IMR-90 (cell line): ENCODE measurements at regions not wholly inside any gene's neighbourhood (a gene's known extent, or its start where the extent isn't known, plus 50 kb on each side); places are given as distances from the start of the nearest gene placed in this dataset.

Experiments used
- ATAC-seq: fragments of 200-7000 bp; cut with Tn5 transposase; 2 replicates; pipeline ENCODE4 v1.9.1; 2020; ENCODE audit warnings: low read depth, mild to moderate bottlenecking, moderate library complexity
- BruUV-seq: library from RNA; stranded (reverse); fragments of 400-500 nt; replicated peaks from 2 replicates; lab custom pipeline; 2021; lab: Mats Ljungman, UMichigan
- CTCF ChIA-PET: fragments of 300-600 bp; formaldehyde crosslinking; extraction: SDS; loops from one replicate; lab custom pipeline; 2021; ENCODE audit warnings: antibody characterized with exemption; lab: Yijun Ruan, JAX
- POLR2A ChIA-PET: fragments of 300-600 bp; sonication (Branson Sonifier 250); formaldehyde crosslinking; loops from one replicate; lab custom pipeline; 2022; ENCODE audit warnings: antibody characterized with exemption; ENCODE audit not compliant: unreplicated experiment; lab: Charles Lee
- DNase-seq: peaks from one replicate; pipeline ENCODE4 v3.0.0; 2013
- H2AFZ ChIP-seq: replicated peaks from 2 replicates; pipeline ENCODE3; 2013; ENCODE audit warnings: low read length, mild to moderate bottlenecking; ENCODE audit not compliant: poor library complexity
- H2AK5ac ChIP-seq: 2 replicates; pipeline ENCODE4 v1.6.1; 2013; ENCODE audit warnings: low read depth, low read length, inconsistent platforms
- H2AK9ac ChIP-seq: replicated peaks from 2 replicates; pipeline ENCODE3; 2013; ENCODE audit warnings: mild to moderate bottlenecking, low read depth, low read length, moderate library complexity; ENCODE audit not compliant: poor library complexity
- H2BK120ac ChIP-seq: 2 replicates; pipeline ENCODE4 v1.6.1; 2013; ENCODE audit warnings: low read depth, low read length, inconsistent platforms
- H2BK15ac ChIP-seq: 3 replicates; pipeline ENCODE4 v1.6.1; 2013; ENCODE audit warnings: low read depth, low read length, inconsistent platforms
- H2BK20ac ChIP-seq: 2 replicates; pipeline ENCODE4 v1.6.1; 2013; ENCODE audit warnings: low read depth, mild to moderate bottlenecking, inconsistent platforms, low read length, moderate library complexity
- H2BK5ac ChIP-seq: 2 replicates; pipeline ENCODE4 v1.6.1; 2013; ENCODE audit warnings: mild to moderate bottlenecking, low read depth, low read length, inconsistent platforms; ENCODE audit not compliant: poor library complexity, severe bottlenecking
- H3K14ac ChIP-seq: replicated peaks from 2 replicates; pipeline ENCODE4 v1.6.1; 2013; ENCODE audit warnings: low read depth, low read length, inconsistent platforms
- H3K18ac ChIP-seq: 2 replicates; pipeline ENCODE4 v1.6.1; 2013; ENCODE audit warnings: low read depth, low read length, control low read depth
- H3K23ac ChIP-seq: 2 replicates; pipeline ENCODE4 v1.6.1; 2013; ENCODE audit warnings: low read depth, low read length, inconsistent platforms
- H3K27ac ChIP-seq: 2 replicates; pipeline ENCODE4 v1.5.1; 2013; ENCODE audit warnings: mild to moderate bottlenecking, control low read depth, low read length; ENCODE audit not compliant: insufficient read depth
- H3K27me3 ChIP-seq: 2 replicates; pipeline ENCODE4 v1.6.1; 2013; ENCODE audit warnings: low read length; ENCODE audit not compliant: control insufficient read depth, insufficient read depth
- H3K36me3 ChIP-seq: 2 replicates; pipeline ENCODE4 v1.6.1; 2013; ENCODE audit warnings: low read length, mixed read lengths; ENCODE audit not compliant: control insufficient read depth, insufficient read depth
- H3K4ac ChIP-seq: 2 replicates; pipeline ENCODE4 v1.6.1; 2013; ENCODE audit warnings: low read depth, low read length, inconsistent platforms
- H3K4me1 ChIP-seq: 2 replicates; pipeline ENCODE4 v1.6.1; 2013; ENCODE audit warnings: low read length, mixed read lengths; ENCODE audit not compliant: control insufficient read depth, insufficient read depth
- H3K4me2 ChIP-seq: 2 replicates; pipeline ENCODE4 v1.6.1; 2013; ENCODE audit warnings: low read depth, mild to moderate bottlenecking, control low read depth, low read length, moderate library complexity
- H3K4me3 ChIP-seq: 2 replicates; pipeline ENCODE4 v1.5.1; 2013; ENCODE audit warnings: low read depth, mild to moderate bottlenecking, control low read depth, low read length, moderate library complexity; ENCODE audit not compliant: insufficient read depth
- H3K56ac ChIP-seq: 2 replicates; pipeline ENCODE4 v1.6.1; 2013; ENCODE audit warnings: low read length, inconsistent platforms; ENCODE audit not compliant: insufficient read depth; ENCODE audit errors: extremely low read depth
- H3K79me1 ChIP-seq, 2 experiments: 2 replicates each; pipeline ENCODE4 v1.6.1; 2013; ENCODE audit warnings: low read length in 2 of 2, inconsistent platforms in 1 of 2, low read depth in 1 of 2
- H3K9ac ChIP-seq: 2 replicates; pipeline ENCODE4 v1.6.1; 2013; ENCODE audit warnings: low read depth, low read length, control low read depth
- H3K9me1 ChIP-seq: 2 replicates; pipeline ENCODE4 v1.6.1; 2013; ENCODE audit warnings: low read length, inconsistent platforms; ENCODE audit not compliant: insufficient read depth
- H3K9me3 ChIP-seq: 2 replicates; pipeline ENCODE4 v1.6.1; 2013; ENCODE audit warnings: low read length; ENCODE audit not compliant: control insufficient read depth, insufficient read depth
- H4K20me1 ChIP-seq: 2 replicates; pipeline ENCODE4 v1.6.1; 2013; ENCODE audit warnings: low read length, inconsistent platforms; ENCODE audit not compliant: insufficient read depth
- H4K5ac ChIP-seq: 2 replicates; pipeline ENCODE4 v1.6.1; 2013; ENCODE audit warnings: mild to moderate bottlenecking, low read depth, low read length, control low read depth
- H4K8ac ChIP-seq, 2 experiments: 2 replicates each; pipeline ENCODE4 v1.6.1; 2013; ENCODE audit warnings: low read depth in 2 of 2, low read length in 2 of 2, control low read depth in 1 of 2, inconsistent platforms in 1 of 2
- H4K91ac ChIP-seq: 2 replicates; pipeline ENCODE4 v1.6.1; 2013; ENCODE audit warnings: low read depth, low read length, inconsistent platforms; ENCODE audit not compliant: insufficient read depth
- BHLHE40 ChIP-seq: fragments of 150-350 bp; IDR thresholded peaks from 2 replicates; pipeline ENCODE4 v1.6.1; 2016; ENCODE audit warnings: mild to moderate bottlenecking, low read depth, low read length
- CHD1 ChIP-seq: IDR thresholded peaks from 2 replicates; pipeline ENCODE4 v1.6.1; 2012; ENCODE audit warnings: low read depth, low read length, improper control_type of control experiment
- CTCF ChIP-seq: conservative IDR thresholded peaks from 2 replicates; pipeline ENCODE4 v1.5.1; 2012; ENCODE audit warnings: mild to moderate bottlenecking, low read depth, low read length, improper control_type of control experiment
- ELK1 ChIP-seq: fragments of 150-350 bp; IDR thresholded peaks from 2 replicates; pipeline ENCODE4 v1.6.1; 2016; ENCODE audit warnings: low read depth, mild to moderate bottlenecking, low read length, moderate library complexity, borderline replicate concordance
- MAZ ChIP-seq: IDR thresholded peaks from 2 replicates; pipeline ENCODE4 v1.6.1; 2012; ENCODE audit warnings: low read depth, mild to moderate bottlenecking, low read length, improper control_type of control experiment, moderate library complexity, borderline replicate concordance
- MXI1 ChIP-seq: IDR thresholded peaks from 2 replicates; pipeline ENCODE4 v1.6.1; 2012; ENCODE audit warnings: low read depth, mild to moderate bottlenecking, low read length, moderate library complexity, borderline replicate concordance
- NFE2L2 ChIP-seq: fragments of 150-350 bp; IDR thresholded peaks from 2 replicates; pipeline ENCODE4 v1.6.1; 2016; ENCODE audit warnings: low read depth, mild to moderate bottlenecking, low read length
- POLR2A ChIP-seq: IDR thresholded peaks from 2 replicates; pipeline ENCODE4 v1.6.1; 2012; ENCODE audit warnings: mild to moderate bottlenecking, low read depth, low read length
- RAD21 ChIP-seq: IDR thresholded peaks from 2 replicates; pipeline ENCODE4 v1.6.1; 2012; ENCODE audit warnings: low read length, improper control_type of control experiment
- RFX5 ChIP-seq: IDR thresholded peaks from 2 replicates; pipeline ENCODE4 v1.8.0; 2012; ENCODE audit warnings: low read depth, mild to moderate bottlenecking, low read length, moderate library complexity
- SMC3 ChIP-seq: fragments of 150-350 bp; IDR thresholded peaks from 2 replicates; pipeline ENCODE4 v1.6.1; 2016; ENCODE audit warnings: low read depth, mild to moderate bottlenecking, antibody characterized with exemption, low read length, moderate library complexity
- WGBS, 2 experiments: methylation state at CpG; one replicate each; pipeline versions ENCODE4 v1.1.5 to v1.1.7; 2013; ENCODE audit warnings: missing lambda C conversion rate in 2 of 2; ENCODE audit not compliant: insufficient read length in 1 of 2; ENCODE audit errors: extremely low coverage in 2 of 2; 5-methylcytosine and 5-hydroxymethylcytosine counted together
- dilution Hi-C: fragments of 300-500 bp; cut with HindIII; formaldehyde crosslinking; loops from one replicate; pipeline ENCODE4 v1.14.3; 2018; ENCODE audit warnings: low sequenced_read_pairs; ENCODE audit not compliant: unreplicated experiment
- in situ Hi-C: fragments of 300-500 bp; cut with MboI; formaldehyde crosslinking; loops from 3 replicates; pipeline ENCODE4 v1.14.3; 2019; ENCODE audit warnings: low sequenced_read_pairs, inconsistent platforms, mixed read lengths
- intact Hi-C: fragments of 100-400 bp; cut with micrococcal nuclease; formaldehyde crosslinking; loops from 2 replicates; pipeline ENCODE4 v1.10.0; 2022

GRCh38 chr17:14779241-14779640 is 478.4 kb downstream of the HS3ST3B1 start:
- ChIA-PET POLR2A (no interaction called here), CTCF (no interaction called here)
- no peaks in the 10 kb centered on the region for H4K20me1 ChIP-seq
- H3K14ac ChIP-seq: no peak overlapping the region
- H3K36me3 ChIP-seq: no peaks in the 10 kb centered on the region
- no peak overlapping the region for H2BK20ac ChIP-seq
- dilution Hi-C loops: no loop called here
- H3K56ac ChIP-seq: no peak overlapping the region
- H2AFZ ChIP-seq: no peak overlapping the region
- H2AK5ac ChIP-seq: no peak overlapping the region
- no peak for TF ChIP-seq MXI1
- TF ChIP-seq RFX5: no peak
- no peak for TF ChIP-seq CTCF
- no peak for TF ChIP-seq RAD21
- TF ChIP-seq NFE2L2: no peak
- no peak for TF ChIP-seq CHD1
- TF ChIP-seq POLR2A: no peak
- no peak for TF ChIP-seq BHLHE40
- no peak for TF ChIP-seq MAZ
- TF ChIP-seq ELK1: no peak
- TF ChIP-seq SMC3: no peak
- WGBS, 2 experiments: 93% methylated on average over 2 of the region's 5 CpGs; no CpG with 5 or more reads in 1 of the 2 experiments
- H3K23ac ChIP-seq: no peak overlapping the region
- H3K79me1 ChIP-seq: no peaks in the 10 kb centered on the region
- no peak for DNase-seq
- H2BK120ac ChIP-seq: no peak overlapping the region
- H3K27me3 ChIP-seq: no peaks in the 10 kb centered on the region
- H3K4me1 ChIP-seq: peaks cover 9% of the 10 kb centered on the region
- no peak overlapping the region for H2BK5ac ChIP-seq
- H3K18ac ChIP-seq: no peak overlapping the region
- no peak overlapping the region for H3K4me3 ChIP-seq
- in situ Hi-C loops: loop anchor here (10.0 kb wide), 2 partner anchors 56 to 64 kb away; no protein-coding TSS in a partner anchor
- no peak overlapping the region for H4K5ac ChIP-seq
- no peak overlapping the region for H4K91ac ChIP-seq
- 0 out of 2 replicates have a peak, but pooled peaks cover 2% of the 10 kb centered on the region for H3K9me1 ChIP-seq
- H3K9me3 ChIP-seq: peaks cover under 1% of the 10 kb centered on the region; the same call in 1 of the 2 replicates
- no peak overlapping the region for H2AK9ac ChIP-seq
- no peak overlapping the region for H3K4ac ChIP-seq
- no peak overlapping the region for H3K4me2 ChIP-seq
- H3K9ac ChIP-seq: no peak overlapping the region
- intact Hi-C loops: no loop called here
- no peak for ATAC-seq
- H3K27ac ChIP-seq: no peak overlapping the region
- H2BK15ac ChIP-seq: no peak overlapping the region
- no TSS peak for BruUV-seq
- no peak overlapping the region for H4K8ac ChIP-seq
